ENCODE measurements at regions not wholly inside any gene's neighbourhood (a gene's known extent, or its start where the extent isn't known, plus 50 kb on each side); places are given as distances from the start of the nearest gene placed in this dataset.

DNA sequence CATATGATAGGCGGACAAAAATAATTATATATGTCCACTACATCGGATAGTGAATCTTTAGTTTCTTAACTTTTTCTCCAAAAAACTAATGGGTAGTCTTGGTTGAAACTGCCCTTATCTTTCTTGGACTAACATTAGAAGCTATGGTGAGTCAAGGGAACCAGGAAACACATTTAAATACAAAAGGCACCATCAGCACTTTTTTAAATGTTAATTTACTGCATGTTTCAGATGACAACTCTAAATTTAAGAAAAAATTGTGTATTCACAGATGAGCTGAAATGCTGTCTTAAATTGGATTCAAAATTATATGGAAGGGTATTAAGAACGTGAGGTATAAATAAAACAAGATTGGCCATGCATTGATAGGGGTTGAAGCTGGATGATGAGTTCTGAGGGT, 75.6 kb upstream of the CERS6 start:
- DNase-seq = no peak

- no peak for DNase-seq
Observed at GRCh38 chr2:168392024-168392423, 64.0 kb upstream of the CERS6 start.

GRCh38 chr2:168392797-168393196, 63.3 kb upstream of the CERS6 start:
- DNase-seq = no peak

DNA sequence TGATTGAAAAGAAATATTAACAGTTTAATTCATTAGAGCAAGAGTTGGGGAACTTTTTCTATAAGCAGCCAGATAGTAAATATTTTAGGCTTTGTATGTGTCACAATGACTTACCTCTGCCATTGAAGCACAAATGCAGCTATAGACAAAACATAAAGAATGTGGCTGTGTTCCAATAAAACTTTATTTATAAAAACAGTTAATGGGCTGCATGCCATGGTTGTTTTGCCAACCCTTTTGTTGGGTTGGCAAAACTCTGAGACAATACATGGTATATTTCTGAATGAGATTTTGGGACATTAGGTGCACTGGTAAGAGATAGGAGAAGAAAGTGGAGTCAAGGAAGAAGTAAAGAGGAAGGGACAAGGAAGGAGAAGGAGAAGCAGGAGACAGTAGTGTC, 61.8 kb upstream of the CERS6 start:
- DNase-seq = no peak

GRCh38 chr2:168396131-168396530, 59.9 kb upstream of the CERS6 start:
- no peak for DNase-seq

- no peak for DNase-seq
Observed at GRCh38 chr2:168397629-168398028, 58.4 kb upstream of the CERS6 start.

- DNase-seq = no peak
Observed at GRCh38 chr2:168401048-168401556, 55.0 kb upstream of the CERS6 start.

DNA sequence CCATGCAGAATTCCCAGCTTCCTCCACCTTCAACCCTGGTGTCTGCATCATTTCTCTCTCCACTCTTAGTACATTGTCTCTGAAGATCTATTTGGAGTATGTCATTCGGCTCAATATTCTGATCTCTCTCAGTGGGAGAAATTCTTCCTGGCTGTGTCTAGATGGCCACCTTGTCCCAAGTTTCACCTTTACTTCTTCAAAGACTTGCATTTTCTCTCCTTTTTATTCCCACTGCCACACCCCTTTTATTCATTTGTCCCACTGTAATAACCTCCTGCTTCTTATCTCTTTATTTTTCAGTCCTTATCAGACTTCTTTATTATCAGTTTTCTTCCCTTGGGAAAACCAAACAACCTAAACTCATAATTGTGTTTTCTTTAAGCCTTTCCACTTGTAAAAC, 54.3 kb upstream of the CERS6 start:
- DNase-seq = no peak

DNA sequence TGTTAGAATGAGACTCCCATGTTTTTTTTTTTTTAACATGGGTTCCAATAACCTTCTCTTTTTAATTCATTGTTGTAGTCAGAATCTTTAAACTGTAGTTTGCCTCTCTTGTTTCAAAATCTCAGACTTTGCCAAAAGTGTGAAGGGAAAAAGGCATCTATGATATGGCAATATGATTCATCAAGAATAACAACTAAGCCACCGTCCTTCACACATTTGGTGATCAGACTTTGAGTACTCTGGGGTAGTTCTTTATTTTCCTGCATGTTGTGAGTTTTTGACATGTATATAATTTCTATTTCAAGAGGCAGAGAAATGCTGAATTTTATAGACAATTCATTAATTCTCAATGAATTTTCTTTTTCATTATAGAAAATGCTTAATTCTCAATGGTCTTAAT, 53.5 kb upstream of the CERS6 start:
- DNase-seq = no peak

DNA sequence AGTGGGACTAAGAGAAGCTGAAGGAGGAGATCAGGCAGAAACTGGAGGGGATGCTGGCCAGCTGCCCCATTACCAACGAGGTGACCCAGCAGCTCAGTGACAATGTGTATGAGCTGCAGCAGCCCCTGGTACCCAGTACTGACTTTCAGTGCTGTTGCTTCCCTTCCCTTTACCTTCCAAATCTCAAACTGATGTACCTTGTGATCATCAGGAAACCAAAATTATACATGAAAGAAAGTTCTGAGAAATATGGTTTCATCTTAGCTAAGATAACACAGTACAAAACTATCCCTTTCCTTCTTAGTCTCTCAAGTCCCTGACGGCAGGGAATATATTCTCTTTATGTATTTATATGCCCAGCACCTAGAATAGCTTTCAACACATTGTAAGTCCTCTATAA, 52.3 kb upstream of the CERS6 start:
- no peak for DNase-seq

DNA sequence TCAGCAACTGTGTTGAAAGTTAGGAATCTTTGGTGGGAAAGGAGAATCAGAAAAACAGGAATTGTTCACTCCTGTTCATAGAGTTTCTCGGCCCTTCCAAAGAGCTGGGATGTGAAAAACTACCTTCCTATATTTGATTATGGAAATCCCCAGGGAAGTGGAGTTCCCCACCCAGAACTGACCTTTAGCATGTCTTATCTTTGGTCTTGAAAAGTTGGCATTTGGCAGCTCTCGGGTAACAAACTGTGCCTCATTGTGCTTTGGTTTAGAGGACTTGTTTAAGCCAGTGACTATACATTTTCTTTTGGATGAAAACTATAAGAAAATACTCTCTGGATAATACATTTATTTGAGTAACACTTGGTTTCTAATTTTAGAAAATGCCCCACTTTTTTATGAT, 51.3 kb upstream of the CERS6 start:
- DNase-seq = no peak
